GM21737 (cell line): ENCODE measurements at regions not wholly inside any gene's neighbourhood (a gene's known extent, or its start where the extent isn't known, plus 50 kb on each side); places are given as distances from the start of the nearest gene placed in this dataset.

ENCODE experiments used
- ATAC-seq: cut with Tn5 transposase; IDR thresholded peaks from one replicate; pipeline ENCODE4 v1.9.1; 2021; ENCODE audit warnings: mild to moderate bottlenecking, moderate library complexity; ENCODE audit not compliant: unreplicated experiment

- no peak for ATAC-seq
Measured at GRCh38 chr13:103757361-103757760, 691.1 kb upstream of the SLC10A2 start.

GRCh38 chr13:103754783-103755182 lies 688.6 kb upstream of the SLC10A2 start:
- no peak for ATAC-seq

DNA sequence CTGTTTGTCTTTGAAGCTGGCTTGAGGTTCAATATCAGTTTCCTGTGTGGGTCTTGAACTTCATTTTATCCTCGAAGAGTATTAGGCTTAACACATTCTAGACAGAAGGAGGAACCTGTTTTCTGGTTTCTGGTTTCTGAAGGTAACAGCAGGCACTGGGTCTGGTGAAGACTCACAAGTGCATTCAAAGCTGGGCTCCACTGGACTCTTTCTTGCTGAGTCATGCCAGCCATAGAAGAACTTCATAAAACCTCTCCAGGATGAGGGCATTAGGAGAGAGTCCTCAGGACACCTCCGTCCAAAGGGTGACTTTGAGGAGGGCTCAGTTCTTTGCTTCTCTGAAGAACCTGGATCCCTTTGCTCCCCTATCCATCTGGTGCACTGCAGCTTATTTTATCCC lies 668.6 kb upstream of the SLC10A2 start:
- no peak for ATAC-seq

GRCh38 chr13:103731959-103732358 lies 665.7 kb upstream of the SLC10A2 start:
- ATAC-seq, result no peak

- ATAC-seq, result no peak
Measured at GRCh38 chr13:103730407-103730806, 664.2 kb upstream of the SLC10A2 start.

- no peak for ATAC-seq
Measured at GRCh38 chr13:103726808-103727207, 660.6 kb upstream of the SLC10A2 start.

DNA sequence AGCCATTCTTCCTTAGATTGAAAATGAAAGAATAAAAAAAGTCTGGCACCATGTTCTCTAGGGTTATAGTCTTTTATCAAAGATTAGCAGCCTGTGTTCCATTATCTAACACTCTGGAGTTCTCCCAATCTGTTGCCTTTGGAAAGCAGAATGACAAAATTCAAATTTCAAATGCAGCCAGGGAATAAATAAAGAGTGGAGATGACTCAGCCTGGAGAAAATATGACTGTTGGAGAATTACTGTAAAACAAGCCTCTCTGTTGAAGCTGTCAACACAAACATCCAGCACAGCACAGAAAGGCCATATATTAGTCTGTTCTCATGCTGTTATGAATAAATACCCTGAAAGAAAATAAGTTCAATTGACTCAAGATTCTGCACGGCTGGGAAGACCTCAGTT lies 650.5 kb upstream of the SLC10A2 start:
- no peak for ATAC-seq

GRCh38 chr13:103715335-103715734 lies 649.1 kb upstream of the SLC10A2 start:
- no peak for ATAC-seq

DNA sequence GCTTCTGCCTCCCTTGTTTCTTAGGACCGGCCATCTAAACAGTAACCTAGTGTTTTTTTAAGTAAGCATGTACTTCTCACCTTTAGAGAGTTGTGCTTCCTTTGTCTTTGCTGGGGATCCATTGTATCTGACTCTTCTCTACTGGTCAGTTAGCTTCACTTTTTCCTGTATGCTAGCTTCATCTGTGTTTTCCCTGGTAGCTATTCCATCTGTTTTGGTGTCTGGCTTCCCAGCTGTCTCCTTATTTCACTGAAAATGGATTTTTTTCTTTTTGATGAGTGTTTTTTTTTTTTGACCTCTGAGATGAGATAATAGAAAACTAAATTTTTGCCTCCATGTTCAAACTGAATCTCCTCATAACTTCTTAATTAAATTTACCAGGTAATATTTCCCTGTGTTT lies 637.0 kb upstream of the SLC10A2 start:
- ATAC-seq, result no peak

DNA sequence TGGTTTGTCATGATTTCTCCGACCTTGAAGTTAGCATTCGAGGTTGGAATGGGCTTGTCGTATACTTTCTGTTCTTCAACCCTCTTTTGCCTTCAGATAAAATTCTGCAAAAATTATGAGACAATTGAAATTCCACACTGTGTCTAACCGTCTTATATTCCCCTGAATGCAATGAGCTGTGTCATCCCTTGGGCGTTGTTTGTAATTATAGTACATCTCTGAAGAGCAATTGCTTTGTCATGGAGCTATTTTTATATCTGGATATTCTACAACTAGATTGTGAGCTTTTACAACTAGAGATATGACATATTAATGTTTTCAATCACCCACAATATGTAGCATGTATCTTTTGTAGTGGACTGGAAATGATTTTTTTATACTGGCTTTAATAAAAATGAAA lies 631.8 kb upstream of the SLC10A2 start:
- ATAC-seq, result no peak

GRCh38 chr13:103695320-103695719 lies 629.1 kb upstream of the SLC10A2 start:
- ATAC-seq, result no peak

GRCh38 chr13:103694471-103694870 lies 628.3 kb upstream of the SLC10A2 start:
- ATAC-seq, result no peak

- no peak for ATAC-seq
Measured at GRCh38 chr13:103694033-103694432, 627.8 kb upstream of the SLC10A2 start.

DNA sequence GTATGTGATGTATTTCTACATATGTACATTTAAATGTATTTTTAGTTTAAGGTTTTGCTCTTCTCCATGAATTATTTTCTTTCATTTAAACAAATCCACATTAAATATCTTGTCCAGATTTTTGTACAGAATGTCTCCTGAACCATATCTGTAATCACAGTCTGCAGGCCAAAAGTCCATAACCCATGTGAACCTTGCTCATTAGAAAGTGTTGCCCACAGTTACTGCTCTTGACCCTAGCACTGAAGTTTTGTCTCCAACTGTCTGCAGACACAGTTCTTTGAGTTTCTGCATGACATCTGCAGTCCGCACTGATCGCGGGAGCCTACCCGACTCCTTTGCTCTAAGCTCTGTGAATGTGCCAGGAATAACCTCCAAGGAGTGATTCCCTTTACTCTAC lies 626.2 kb upstream of the SLC10A2 start:
- ATAC-seq, result no peak

- ATAC-seq, result no peak
Measured at GRCh38 chr13:103676329-103676728, 610.1 kb upstream of the SLC10A2 start.

DNA sequence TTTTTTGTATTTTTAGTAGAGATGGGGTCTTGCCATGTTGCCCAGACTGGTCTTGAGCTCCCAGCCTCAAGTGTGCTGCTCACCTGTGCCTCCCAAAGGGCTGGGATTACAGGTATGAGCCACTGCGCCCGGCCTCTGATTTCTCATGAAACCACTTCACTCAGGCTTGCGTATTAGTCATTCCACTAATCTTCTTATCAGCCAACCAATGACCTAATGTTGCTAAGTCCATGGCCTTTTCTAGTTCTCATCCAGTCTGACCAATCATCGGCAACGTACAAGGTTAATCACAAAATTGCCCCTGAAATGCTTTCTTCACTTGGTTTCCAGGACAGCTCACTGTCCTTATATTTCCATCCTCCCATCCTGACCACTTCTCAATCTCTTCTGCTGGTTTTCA lies 605.3 kb upstream of the SLC10A2 start:
- ATAC-seq, result no peak

GRCh38 chr13:103663996-103664395 lies 597.8 kb upstream of the SLC10A2 start:
- ATAC-seq, result no peak

GRCh38 chr13:103656311-103656710 lies 590.1 kb upstream of the SLC10A2 start:
- no peak for ATAC-seq

GRCh38 chr13:103640606-103641005 lies 574.4 kb upstream of the SLC10A2 start:
- ATAC-seq, result no peak

DNA sequence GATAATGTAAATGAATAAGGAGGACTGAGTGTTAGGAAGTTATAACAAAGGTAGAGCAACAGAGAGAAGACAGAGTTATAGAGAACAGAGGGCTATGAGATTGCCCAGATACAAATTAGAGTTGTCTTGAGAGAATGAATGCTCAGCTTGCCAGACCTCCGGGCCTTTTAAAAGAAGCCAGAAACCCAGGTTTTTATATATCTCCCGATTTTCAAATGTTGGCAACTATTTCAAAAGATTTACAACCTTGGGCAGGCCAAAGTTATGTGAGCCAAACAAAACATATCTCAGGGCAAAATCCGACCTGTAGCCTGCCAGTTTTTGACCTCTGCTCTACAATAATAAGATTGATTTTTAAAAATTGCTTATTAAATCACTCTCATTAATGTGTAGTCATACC lies 573.1 kb upstream of the SLC10A2 start:
- ATAC-seq, result no peak

- no peak for ATAC-seq
Measured at GRCh38 chr13:103638706-103639105, 572.5 kb upstream of the SLC10A2 start.

GRCh38 chr13:103634066-103634465 lies 567.8 kb upstream of the SLC10A2 start:
- no peak for ATAC-seq

GRCh38 chr13:103625194-103625593 lies 559.0 kb upstream of the SLC10A2 start:
- ATAC-seq, result no peak

GRCh38 chr13:103618151-103618550 lies 551.9 kb upstream of the SLC10A2 start:
- ATAC-seq, result no peak
